Immature natural killer cell (primary cell): ENCODE measurements at regions not wholly inside any gene's neighbourhood (a gene's known extent, or its start where the extent isn't known, plus 50 kb on each side); places are given as distances from the start of the nearest gene placed in this dataset.
"Not testable (repeated sequence)": the region's sequence is repeated elsewhere in the genome, so short reads cannot be mapped to it uniquely, and the experiment has no call there.

ENCODE experiments used
- DNase-seq, 3 donors: peaks; one replicate each; pipeline ENCODE4 v3.0.0; 2022; ENCODE audit warnings: mixed read lengths in 1 of 3
- H3K27ac Mint-ChIP-seq, 6 donors: one replicate each; pipeline ENCODE4 v1.8.0; 2020; ENCODE audit warnings: mixed read lengths in 6 of 6, mild to moderate bottlenecking in 5 of 6, inconsistent platforms in 4 of 6, moderate library complexity in 3 of 6
- H3K27me3 Mint-ChIP-seq, 3 donors: one replicate each; pipeline ENCODE4 v1.8.0; 2020 to 2021; ENCODE audit warnings: low read depth in 3 of 3, mild to moderate bottlenecking in 3 of 3, mixed read lengths in 3 of 3, moderate library complexity in 3 of 3, inconsistent platforms in 1 of 3
- H3K36me3 Mint-ChIP-seq, 3 donors: one replicate each; pipeline ENCODE4 v1.8.0; 2020; ENCODE audit warnings: mixed read lengths in 3 of 3, inconsistent platforms in 2 of 3, mild to moderate bottlenecking in 2 of 3
- H3K4me1 Mint-ChIP-seq, 2 donors: one replicate each; pipeline ENCODE4 v1.8.0; 2020; ENCODE audit warnings: inconsistent platforms in 2 of 2, mild to moderate bottlenecking in 2 of 2, mixed read lengths in 2 of 2, moderate library complexity in 1 of 2
- H3K4me3 Mint-ChIP-seq, 5 donors: one replicate each; pipeline ENCODE4 v1.8.0; 2020; ENCODE audit warnings: mild to moderate bottlenecking in 5 of 5, mixed read lengths in 5 of 5, inconsistent platforms in 3 of 5, moderate library complexity in 3 of 5
- H3K9me3 Mint-ChIP-seq, 6 donors: one replicate each; pipeline ENCODE4 v1.8.0; 2020; ENCODE audit warnings: mild to moderate bottlenecking in 6 of 6, mixed read lengths in 6 of 6, inconsistent platforms in 4 of 6, moderate library complexity in 3 of 6

DNA sequence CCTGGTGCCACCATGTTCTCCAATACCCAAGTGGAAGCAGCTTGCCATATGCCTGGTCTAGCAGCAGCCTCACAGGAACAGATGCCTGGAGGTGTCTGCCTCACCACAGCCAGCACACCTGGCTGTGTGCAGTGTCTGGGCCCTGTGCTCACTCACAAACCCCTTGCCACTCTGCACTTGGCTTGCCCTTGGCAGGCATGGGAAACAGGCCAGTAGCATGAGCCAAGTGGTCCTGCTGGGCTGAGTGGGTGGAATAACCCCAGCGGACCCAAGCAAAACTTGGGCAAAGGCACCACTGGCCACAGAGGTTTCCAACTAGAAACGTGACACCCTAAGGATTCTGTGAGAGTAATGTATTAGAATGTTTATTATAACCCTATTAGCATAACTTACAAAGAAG lies 600.5 kb upstream of the GJE1 start:
- Mint-ChIP-seq H3K4me3 (no peak overlapping the region), H3K36me3 (no peaks in the 10 kb centered on the region), H3K27ac (no peak overlapping the region), H3K4me1 (no peaks in the 10 kb centered on the region), H3K9me3 (no peaks in the 10 kb centered on the region), H3K27me3 (peaks cover 0 to 2% (median 1%) of the 10 kb centered on the region in 3 donors)
- DNase-seq, result no peak

GRCh38 chr6:141531040-141531439 lies 601.7 kb upstream of the GJE1 start:
- Mint-ChIP-seq H3K36me3 (no peaks in the 10 kb centered on the region), H3K4me3 (no peak overlapping the region), H3K9me3 (no peaks in the 10 kb centered on the region), H3K4me1 (no peaks in the 10 kb centered on the region), H3K27me3 (peaks cover 0 to 2% (median 0%) of the 10 kb centered on the region in 3 donors), H3K27ac (no peak overlapping the region)
- no peak for DNase-seq

DNA sequence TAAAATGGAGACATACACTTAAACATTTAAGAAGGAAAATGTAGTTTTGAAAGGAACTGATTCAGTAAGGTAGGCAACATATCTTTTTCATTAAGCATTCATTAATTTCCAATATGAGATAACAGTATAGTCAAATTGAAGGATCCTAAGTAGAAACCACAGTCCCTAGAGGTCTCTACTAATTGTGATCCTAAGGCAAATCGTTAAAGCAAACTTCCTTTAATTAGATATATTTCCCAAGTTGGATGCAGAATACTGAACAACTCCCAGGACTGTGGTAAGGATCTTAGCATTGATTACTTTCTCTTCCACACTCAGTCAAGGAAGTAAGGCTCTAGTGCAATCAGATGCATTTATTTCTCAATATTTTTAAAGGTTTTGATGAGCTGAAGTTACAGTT lies 604.1 kb upstream of the GJE1 start:
- no peak for DNase-seq
- Mint-ChIP-seq H3K4me1 (no peaks in the 10 kb centered on the region), H3K4me3 (no peak overlapping the region), H3K27me3 (peaks cover 0 to 2% (median 0%) of the 10 kb centered on the region in 3 donors), H3K9me3 (no peaks in the 10 kb centered on the region), H3K27ac (no peak overlapping the region), H3K36me3 (no peaks in the 10 kb centered on the region)

DNA sequence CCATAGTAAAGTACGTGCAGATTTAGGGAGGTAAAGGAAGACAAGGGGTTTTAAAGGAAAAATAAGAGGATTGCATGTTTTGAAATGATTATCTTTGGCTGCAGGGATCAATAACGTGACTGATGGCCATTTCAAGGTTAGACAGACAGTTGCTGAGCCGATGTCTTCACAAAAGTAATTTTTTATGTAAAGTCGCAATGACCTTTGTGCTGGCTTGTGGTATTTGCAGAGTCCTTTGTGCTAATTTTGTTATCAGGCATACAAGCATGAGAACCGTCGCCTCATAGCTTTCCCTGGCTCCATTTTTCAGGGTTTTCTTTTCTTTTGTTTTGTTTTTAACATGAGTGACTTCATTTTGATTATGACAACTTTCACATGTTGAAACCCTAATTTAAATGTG lies 605.7 kb upstream of the GJE1 start:
- Mint-ChIP-seq H3K27me3 (peaks cover 0 to 2% (median 0%) of the 10 kb centered on the region in 3 donors), H3K4me3 (no peak overlapping the region), H3K27ac (no peak overlapping the region), H3K36me3 (no peaks in the 10 kb centered on the region), H3K4me1 (no peaks in the 10 kb centered on the region), H3K9me3 (no peaks in the 10 kb centered on the region)
- no peak for DNase-seq

DNA sequence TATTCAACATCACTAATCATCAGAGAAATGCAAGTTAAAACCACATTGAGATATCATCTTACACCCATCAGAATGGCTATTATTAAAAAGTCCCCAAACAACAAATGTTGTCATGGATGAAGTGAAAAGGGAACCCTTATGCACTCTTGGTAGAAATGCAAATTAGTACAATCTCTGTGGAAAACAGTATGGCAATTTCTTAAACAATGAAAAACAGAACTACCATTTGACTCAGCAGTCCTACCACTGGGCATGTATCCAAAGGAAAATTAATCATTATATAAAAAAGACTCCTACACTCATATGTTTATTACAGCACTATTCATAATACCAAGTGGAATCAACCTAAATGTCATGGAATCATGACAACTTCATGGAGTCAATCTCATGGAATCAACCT lies 611.3 kb upstream of the GJE1 start:
- H3K9me3 Mint-ChIP-seq, result no peaks in the 10 kb centered on the region
- peaks cover 0 to 4% (median 0%) of the 10 kb centered on the region in 3 donors for H3K27me3 Mint-ChIP-seq

GRCh38 chr6:141513830-141514229 lies 618.9 kb upstream of the GJE1 start:
- Mint-ChIP-seq H3K27ac (peak overlapping the region in 3 of 6 donors; percentile 39 to 87 (median 77)), H3K9me3 (no peaks in the 10 kb centered on the region), H3K36me3 (no peaks in the 10 kb centered on the region), H3K27me3 (peaks cover 0 to 2% (median 0%) of the 10 kb centered on the region in 3 donors), H3K4me1 (peaks cover 9 to 19% of the 10 kb centered on the region in 2 donors), H3K4me3 (peak overlapping the region; percentile 36 to 68 (median 56))
- peak in 2 of 3 donors; percentile 1 to 6 for DNase-seq

More for the DNA sequence above, 611.3 kb upstream of the GJE1 start:
- Mint-ChIP-seq H3K4me3 (no peak overlapping the region), H3K36me3 (no peaks in the 10 kb centered on the region), H3K4me1 (no peaks in the 10 kb centered on the region), H3K27ac (no peak overlapping the region)
- no peak for DNase-seq

DNA sequence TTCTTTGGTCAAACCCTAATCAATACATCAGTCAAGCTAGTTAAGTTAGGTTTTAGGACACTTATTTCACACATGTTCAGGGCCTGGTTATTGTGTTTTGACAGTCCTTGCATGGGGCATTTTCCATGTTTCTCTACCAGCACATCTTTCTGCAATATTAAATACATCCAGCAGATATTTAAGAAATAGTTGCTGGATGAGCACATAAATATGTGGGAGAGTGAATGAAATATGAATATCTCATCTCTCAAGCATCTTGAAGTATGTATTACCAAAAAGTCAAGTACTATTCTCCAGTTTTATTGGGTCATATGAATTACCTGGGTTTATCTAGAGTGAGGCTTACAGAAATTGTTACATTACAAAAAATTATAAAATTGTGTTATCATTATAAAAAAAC lies 621.9 kb upstream of the GJE1 start:
- Mint-ChIP-seq H3K9me3 (peaks cover under 1 to 14% (median 7%) of the 10 kb centered on the region in 6 donors), H3K27ac (no peak overlapping the region), H3K4me1 (peaks cover 9 to 19% of the 10 kb centered on the region in 2 donors), H3K27me3 (no peaks in the 10 kb centered on the region), H3K4me3 (no peak overlapping the region), H3K36me3 (peaks cover 5 to 13% (median 5%) of the 10 kb centered on the region in 3 donors)
- DNase-seq, result no peak

GRCh38 chr6:141506062-141506461 lies 626.7 kb upstream of the GJE1 start:
- H3K36me3 Mint-ChIP-seq, result peaks cover 11 to 22% (median 14%) of the 10 kb centered on the region in 3 donors
- peaks cover 3 to 28% (median 12%) of the 10 kb centered on the region in 6 donors for H3K9me3 Mint-ChIP-seq

DNA sequence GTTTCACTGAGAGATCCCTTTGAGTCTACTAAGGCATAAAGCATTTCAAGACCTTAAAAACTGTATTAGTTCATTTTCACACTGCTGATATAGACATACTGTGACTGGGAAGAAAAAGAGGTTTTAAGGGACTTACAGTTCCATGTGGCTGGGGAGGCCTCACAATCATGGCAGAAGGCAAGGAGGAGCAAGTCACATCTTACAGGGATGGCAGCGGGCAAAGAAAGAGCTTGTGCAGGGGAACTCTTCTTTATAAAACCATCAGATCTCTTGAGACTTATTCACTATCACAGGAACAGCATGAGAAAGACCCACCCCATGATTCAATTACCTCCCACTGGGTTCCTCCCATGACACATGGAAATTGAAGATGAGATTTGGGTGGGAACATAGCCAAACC lies 628.4 kb upstream of the GJE1 start:
- not testable (repeated sequence) for H3K4me1 Mint-ChIP-seq, H3K4me3 Mint-ChIP-seq, DNase-seq, H3K27me3 Mint-ChIP-seq, H3K27ac Mint-ChIP-seq
- peaks cover 11 to 22% (median 14%) of the 10 kb centered on the region in 3 donors for H3K36me3 Mint-ChIP-seq
- H3K9me3 Mint-ChIP-seq, result peaks cover 3 to 28% (median 12%) of the 10 kb centered on the region in 6 donors

More at GRCh38 chr6:141506062-141506461, 626.7 kb upstream of the GJE1 start:
- not testable (repeated sequence) for H3K27me3 Mint-ChIP-seq, H3K4me3 Mint-ChIP-seq, H3K27ac Mint-ChIP-seq, H3K4me1 Mint-ChIP-seq, DNase-seq

DNA sequence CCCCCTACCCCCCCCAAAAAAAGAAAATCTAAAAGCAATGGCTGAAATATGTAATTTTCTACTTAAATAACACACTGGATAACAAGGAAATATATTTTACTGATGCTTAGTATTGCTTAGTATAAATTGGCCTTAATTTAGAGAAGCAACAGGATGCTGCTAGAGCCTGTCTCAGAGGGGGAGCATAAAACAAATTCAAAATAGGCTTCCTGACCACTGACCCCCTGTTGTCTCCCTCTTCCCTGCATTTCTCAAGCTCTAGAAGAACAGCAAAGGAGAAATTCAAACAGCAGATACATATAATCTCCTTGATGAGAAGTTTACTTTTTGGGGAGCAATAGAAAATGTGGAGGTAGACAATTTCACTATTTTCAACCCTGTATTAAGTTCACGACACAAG lies 631.1 kb upstream of the GJE1 start:
- peaks cover 0 to 2% (median 0%) of the 10 kb centered on the region in 3 donors for H3K27me3 Mint-ChIP-seq

DNA sequence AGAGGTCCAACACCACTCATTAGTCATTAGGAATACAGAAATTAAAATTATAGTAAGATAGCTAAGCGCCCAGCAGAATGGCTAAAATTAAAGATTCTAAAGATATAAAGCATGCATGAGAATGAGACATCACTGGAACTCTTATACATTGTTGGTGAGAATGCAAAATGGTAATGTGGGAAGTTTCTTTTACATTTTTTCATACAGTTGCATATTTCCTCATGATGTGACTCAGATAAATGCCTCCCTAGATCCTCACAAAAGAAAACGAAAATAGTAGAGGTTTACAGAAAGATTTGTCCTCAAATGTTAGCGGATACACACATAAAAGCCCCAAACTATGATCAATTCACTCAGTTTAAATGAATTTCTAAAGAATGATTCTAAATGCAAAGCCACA lies 633.7 kb upstream of the GJE1 start:
- Mint-ChIP-seq H3K27me3 (no peaks in the 10 kb centered on the region), H3K27ac (no peak overlapping the region), H3K9me3 (peaks cover 0 to 2% (median 0%) of the 10 kb centered on the region in 6 donors)

More for the DNA sequence above, 631.1 kb upstream of the GJE1 start:
- Mint-ChIP-seq H3K36me3 (peaks cover 11 to 17% (median 14%) of the 10 kb centered on the region in 3 donors), H3K27ac (no peak overlapping the region), H3K9me3 (peaks cover 5 to 22% (median 11%) of the 10 kb centered on the region in 6 donors), H3K4me3 (no peak overlapping the region), H3K4me1 (no peaks in the 10 kb centered on the region)
- no peak for DNase-seq

GRCh38 chr6:141492521-141493284 lies 640.0 kb upstream of the GJE1 start:
- Mint-ChIP-seq H3K4me1 (peaks cover 7 to 9% of the 10 kb centered on the region in 2 donors), H3K27me3 (peaks cover 0 to 1% (median 0%) of the 10 kb centered on the region in 3 donors), H3K27ac (no peak overlapping the region), H3K4me3 (no peak overlapping the region), H3K9me3 (peaks cover 0 to 2% (median 0%) of the 10 kb centered on the region in 6 donors), H3K36me3 (no peaks in the 10 kb centered on the region)
- DNase-seq, result no peak

More for the DNA sequence above, 633.7 kb upstream of the GJE1 start:
- Mint-ChIP-seq H3K4me3 (no peak overlapping the region), H3K4me1 (no peaks in the 10 kb centered on the region), H3K36me3 (no peaks in the 10 kb centered on the region)
- DNase-seq, result no peak

DNA sequence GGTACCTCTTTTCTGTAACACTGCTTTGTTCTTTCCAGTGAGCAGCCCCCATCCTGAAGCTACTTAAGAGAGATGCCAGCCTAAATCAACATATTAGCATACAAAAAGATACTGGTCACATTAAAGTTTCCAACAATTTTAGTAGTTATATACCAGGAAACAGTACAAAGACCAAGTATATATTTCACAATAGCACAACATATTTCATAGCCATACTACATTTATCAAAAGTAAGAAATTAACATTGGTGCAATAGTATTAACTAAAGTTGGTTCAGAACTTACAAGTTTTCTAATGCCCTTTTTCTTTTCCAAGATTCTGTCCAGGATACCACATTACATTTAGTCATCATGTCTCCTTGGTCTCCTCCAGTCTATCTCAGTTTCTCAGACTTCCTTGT lies 641.0 kb upstream of the GJE1 start:
- Mint-ChIP-seq H3K27ac (peak overlapping the region in 1 of 6 donors; percentile 37), H3K4me1 (peaks cover 7 to 18% of the 10 kb centered on the region in 2 donors), H3K9me3 (peaks cover 0 to under 1% (median 0%) of the 10 kb centered on the region in 6 donors), H3K4me3 (no peak overlapping the region), H3K36me3 (no peaks in the 10 kb centered on the region), H3K27me3 (peaks cover 0 to 1% (median 0%) of the 10 kb centered on the region in 3 donors)
- no peak for DNase-seq

GRCh38 chr6:141490982-141491381 lies 641.7 kb upstream of the GJE1 start:
- Mint-ChIP-seq H3K4me1 (peaks cover 7 to 24% of the 10 kb centered on the region in 2 donors), H3K9me3 (no peaks in the 10 kb centered on the region), H3K36me3 (no peaks in the 10 kb centered on the region), H3K27ac (no peak overlapping the region), H3K27me3 (peaks cover 0 to 1% (median 0%) of the 10 kb centered on the region in 3 donors), H3K4me3 (no peak overlapping the region)
- DNase-seq, result no peak
